Uterus (tissue), 3 donors: ENCODE measurements at regions not wholly inside any gene's neighbourhood (a gene's known extent, or its start where the extent isn't known, plus 50 kb on each side); places are given as distances from the start of the nearest gene placed in this dataset.
"Not testable (repeated sequence)": the region's sequence is repeated elsewhere in the genome, so short reads cannot be mapped to it uniquely, and the experiment has no call there.

Source experiments
- DNase-seq, 2 donors: peaks; one replicate each; pipeline ENCODE4 v3.0.0-alpha.2; 2019 to 2020
- H3K27ac ChIP-seq, 2 donors: fragments of 200-600 bp; sonication (generic); 1 replicate in 1 of 2; 2 replicates in 1 of 2; pipeline ENCODE4 v1.5.1; 2016 to 2018
- H3K27me3 ChIP-seq, 2 donors: fragments of 200-600 bp; sonication (generic); one replicate each; pipeline ENCODE4 v1.5.1; 2018 to 2019; ENCODE audit warnings: control low read depth in 1 of 2
- H3K36me3 ChIP-seq, 2 donors: fragments of 200-600 bp; sonication (generic); one replicate each; pipeline ENCODE4 v1.5.1; 2019; ENCODE audit warnings: control low read depth in 1 of 2
- H3K4me1 ChIP-seq, 2 donors: fragments of 200-600 bp; sonication (generic); one replicate each; pipeline ENCODE4 v1.5.1; 2018 to 2019; ENCODE audit warnings: control low read depth in 1 of 2
- H3K4me3 ChIP-seq, 2 donors: fragments of 200-600 bp; sonication (generic); 1 replicate in 1 of 2; 2 replicates in 1 of 2; pipeline ENCODE4 v1.5.1; 2018 to 2019; ENCODE audit warnings: mild to moderate bottlenecking in 1 of 2
- H3K9me3 ChIP-seq, 2 donors: fragments of 200-600 bp; sonication (generic); one replicate each; pipeline ENCODE4 v1.5.1; 2019; ENCODE audit warnings: control low read depth in 1 of 2
- POLR2A ChIP-seq, 2 donors: fragments of 450-650 bp; IDR thresholded peaks; one replicate each; pipeline ENCODE4 v1.6.1; 2016; ENCODE audit warnings: antibody characterized with exemption in 2 of 2, mild to moderate bottlenecking in 1 of 2, moderate library complexity in 1 of 2
- intact Hi-C: fragments of 100-400 bp; cut with DNase I; formaldehyde crosslinking; loops from one replicate; pipeline ENCODE4 v1.15.1; 2023; ENCODE audit warnings: low total_unique reads
- TF ChIP-seq, protein P1 (sequence below), 4 experiments: fragments of 200-600 bp in 2 of 4; fragments of 450-650 bp in 2 of 4; sonication (generic) in 2 of 4; IDR thresholded peaks; one replicate each; pipeline ENCODE4 v1.5.1; 2016 to 2019; ENCODE audit warnings: antibody characterized with exemption in 4 of 4, mild to moderate bottlenecking in 2 of 4, moderate library complexity in 1 of 4
- donor health status: DM: yes; HTN: yes; CAD: no.

DNA sequence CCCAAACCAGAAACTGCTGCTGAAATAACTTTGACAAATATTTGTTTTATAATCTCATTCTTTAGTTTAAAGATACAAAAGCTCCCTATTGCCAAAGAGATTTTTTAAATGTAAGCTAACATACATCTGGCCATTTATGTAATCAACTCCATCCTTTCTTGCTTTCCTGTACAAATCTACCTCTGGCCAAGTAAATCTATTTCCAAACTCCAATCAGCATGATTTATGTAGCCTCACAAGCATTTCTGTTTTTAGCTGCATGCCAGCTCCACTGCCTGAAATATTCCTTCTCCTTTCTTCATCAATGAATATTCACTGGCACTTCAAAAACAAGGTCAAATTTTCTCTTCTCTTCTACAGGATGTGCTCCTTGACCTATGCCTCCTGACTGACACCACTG is 80.0 kb downstream of the SHOX2 start:
- no peaks in the 10 kb centered on the region for H3K4me1 ChIP-seq
- no peaks in the 10 kb centered on the region for H3K27me3 ChIP-seq
- no peak overlapping the region for H3K4me3 ChIP-seq
- H3K36me3 ChIP-seq = no peaks in the 10 kb centered on the region
- no peak for TF ChIP-seq POLR2A (IDR thresholded peaks at IDR 0.05)
- TF ChIP-seq, protein P1, sequence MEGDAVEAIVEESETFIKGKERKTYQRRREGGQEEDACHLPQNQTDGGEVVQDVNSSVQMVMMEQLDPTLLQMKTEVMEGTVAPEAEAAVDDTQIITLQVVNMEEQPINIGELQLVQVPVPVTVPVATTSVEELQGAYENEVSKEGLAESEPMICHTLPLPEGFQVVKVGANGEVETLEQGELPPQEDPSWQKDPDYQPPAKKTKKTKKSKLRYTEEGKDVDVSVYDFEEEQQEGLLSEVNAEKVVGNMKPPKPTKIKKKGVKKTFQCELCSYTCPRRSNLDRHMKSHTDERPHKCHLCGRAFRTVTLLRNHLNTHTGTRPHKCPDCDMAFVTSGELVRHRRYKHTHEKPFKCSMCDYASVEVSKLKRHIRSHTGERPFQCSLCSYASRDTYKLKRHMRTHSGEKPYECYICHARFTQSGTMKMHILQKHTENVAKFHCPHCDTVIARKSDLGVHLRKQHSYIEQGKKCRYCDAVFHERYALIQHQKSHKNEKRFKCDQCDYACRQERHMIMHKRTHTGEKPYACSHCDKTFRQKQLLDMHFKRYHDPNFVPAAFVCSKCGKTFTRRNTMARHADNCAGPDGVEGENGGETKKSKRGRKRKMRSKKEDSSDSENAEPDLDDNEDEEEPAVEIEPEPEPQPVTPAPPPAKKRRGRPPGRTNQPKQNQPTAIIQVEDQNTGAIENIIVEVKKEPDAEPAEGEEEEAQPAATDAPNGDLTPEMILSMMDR (IDR thresholded peaks at IDR 0.05) = no peak
- intact Hi-C loops = no loop called here
- no peaks in the 10 kb centered on the region for H3K9me3 ChIP-seq
- no peak for DNase-seq
- no peak overlapping the region for H3K27ac ChIP-seq

DNA sequence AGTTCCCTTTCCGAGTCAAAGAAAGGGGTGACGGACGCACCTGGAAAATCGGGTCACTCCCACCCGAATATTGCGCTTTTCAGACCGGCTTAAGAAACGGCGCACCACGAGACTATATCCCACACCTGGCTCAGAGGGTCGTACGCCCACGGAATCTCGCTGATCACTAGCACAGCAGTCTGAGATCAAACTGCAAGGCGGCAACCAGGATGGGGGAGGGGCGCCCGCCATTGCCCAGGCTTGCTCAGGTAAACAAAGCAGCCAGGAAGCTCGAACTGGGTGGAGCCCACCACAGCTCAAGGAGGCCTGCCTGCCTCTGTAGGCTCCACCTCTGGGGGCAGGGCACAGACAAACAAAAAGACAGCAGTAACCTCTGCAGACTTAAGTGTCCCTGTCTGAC is 86.3 kb downstream of the SHOX2 start:
- H3K4me3 ChIP-seq, H3K27ac ChIP-seq, intact Hi-C loops, DNase-seq, H3K4me1 ChIP-seq, H3K9me3 ChIP-seq, H3K36me3 ChIP-seq, H3K27me3 ChIP-seq: not testable (repeated sequence)

DNA sequence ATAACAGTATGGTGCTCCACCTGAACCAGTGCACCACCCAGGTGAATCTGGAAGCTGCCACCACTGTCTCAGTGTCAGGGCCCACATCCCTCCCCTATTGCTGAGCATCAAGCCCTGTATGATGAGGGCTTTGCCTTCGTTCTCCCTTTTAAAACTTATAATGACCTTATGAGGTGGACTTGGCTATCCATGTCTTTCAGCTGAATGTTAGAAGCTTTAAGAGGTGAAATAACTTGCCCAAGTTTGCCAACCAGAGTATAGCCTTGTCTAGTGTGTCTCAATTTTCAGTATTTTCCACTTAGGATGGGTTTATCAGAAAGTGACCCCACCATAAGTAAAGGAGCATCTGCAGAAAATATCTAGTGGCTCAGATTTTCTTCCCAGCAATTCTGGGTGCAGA is 87.8 kb downstream of the SHOX2 start:
- TF ChIP-seq, protein P1 (IDR thresholded peaks at IDR 0.05) = no peak
- no peak for TF ChIP-seq POLR2A (IDR thresholded peaks at IDR 0.05)
- H3K27me3 ChIP-seq = no peaks in the 10 kb centered on the region
- no peak for DNase-seq
- no peaks in the 10 kb centered on the region for H3K9me3 ChIP-seq
- H3K4me3 ChIP-seq = no peak overlapping the region
- intact Hi-C loops = no loop called here
- H3K27ac ChIP-seq = no peak overlapping the region
- no peaks in the 10 kb centered on the region for H3K4me1 ChIP-seq
- no peaks in the 10 kb centered on the region for H3K36me3 ChIP-seq

DNA sequence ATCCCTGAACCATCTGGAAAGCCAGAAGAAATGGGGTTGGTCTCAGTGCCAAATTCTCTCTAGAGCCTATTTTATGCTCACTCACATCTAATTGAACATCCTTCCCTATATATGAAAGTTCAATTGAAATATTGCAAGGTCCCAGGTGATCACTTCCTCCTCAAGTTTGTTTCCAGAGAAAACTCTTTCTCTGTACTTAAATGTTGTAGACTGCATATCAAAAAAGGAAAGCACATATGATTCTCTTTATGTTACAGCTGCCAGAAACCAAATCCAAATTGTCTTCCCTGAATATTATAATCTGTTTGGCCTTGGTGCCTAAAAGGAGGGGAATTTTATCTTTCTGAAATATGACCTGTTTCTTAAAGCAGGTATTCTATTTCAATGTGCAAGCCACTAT is 93.3 kb downstream of the SHOX2 start:
- no peak overlapping the region for H3K4me3 ChIP-seq
- H3K36me3 ChIP-seq = no peaks in the 10 kb centered on the region
- H3K27ac ChIP-seq = no peak overlapping the region
- intact Hi-C loops = no loop called here
- no peaks in the 10 kb centered on the region for H3K4me1 ChIP-seq
- no peak for DNase-seq
- TF ChIP-seq, protein P1 (IDR thresholded peaks at IDR 0.05) = no peak
- TF ChIP-seq POLR2A (IDR thresholded peaks at IDR 0.05) = no peak
- H3K9me3 ChIP-seq = peaks cover 0 to 2% of the 10 kb centered on the region in 2 donors
- H3K27me3 ChIP-seq = no peaks in the 10 kb centered on the region

DNA sequence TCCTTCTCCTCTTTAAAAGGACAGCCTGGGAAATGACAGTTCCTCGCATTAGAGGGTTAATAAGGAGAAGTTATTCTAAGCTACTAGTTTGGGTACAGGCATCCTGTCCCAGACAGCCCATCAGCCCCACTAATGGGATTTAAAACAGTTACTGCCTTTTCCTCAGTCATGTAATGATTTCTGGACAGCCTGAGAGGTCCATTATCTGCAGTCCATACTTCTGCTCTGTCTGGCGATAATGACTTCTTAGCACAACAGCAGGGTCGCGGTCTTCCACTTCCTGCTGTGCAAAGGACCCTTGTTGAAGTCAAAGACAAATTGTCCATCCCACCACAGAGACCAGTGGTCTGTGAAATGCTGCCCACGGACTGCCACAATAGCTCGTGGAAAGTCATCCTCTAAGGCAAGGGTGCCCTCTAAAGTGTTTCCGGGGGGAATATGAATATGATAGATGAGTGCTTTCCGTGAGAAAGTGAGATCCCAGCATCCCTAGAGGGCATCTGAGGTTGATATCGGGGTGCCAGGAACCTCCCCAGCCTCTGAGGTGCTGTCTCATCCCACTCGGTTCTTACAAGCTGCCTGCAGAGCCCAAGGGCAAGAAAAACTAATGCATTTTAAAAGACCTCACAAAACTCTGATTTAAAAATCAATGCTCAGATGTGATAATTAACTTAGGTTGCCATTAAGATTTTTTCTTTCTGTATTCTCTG is 100.7 kb downstream of the SHOX2 start:
- no peak overlapping the region for H3K27ac ChIP-seq
- H3K27me3 ChIP-seq = no peaks in the 10 kb centered on the region
- no peak overlapping the region for H3K4me3 ChIP-seq
- TF ChIP-seq, protein P1 (IDR thresholded peaks at IDR 0.05) = no peak
- TF ChIP-seq POLR2A (IDR thresholded peaks at IDR 0.05) = no peak
- no peaks in the 10 kb centered on the region for H3K4me1 ChIP-seq
- no peaks in the 10 kb centered on the region for H3K36me3 ChIP-seq
- no peak for DNase-seq
- intact Hi-C loops = no loop called here
- H3K9me3 ChIP-seq = peaks cover 0 to 2% of the 10 kb centered on the region in 2 donors

DNA sequence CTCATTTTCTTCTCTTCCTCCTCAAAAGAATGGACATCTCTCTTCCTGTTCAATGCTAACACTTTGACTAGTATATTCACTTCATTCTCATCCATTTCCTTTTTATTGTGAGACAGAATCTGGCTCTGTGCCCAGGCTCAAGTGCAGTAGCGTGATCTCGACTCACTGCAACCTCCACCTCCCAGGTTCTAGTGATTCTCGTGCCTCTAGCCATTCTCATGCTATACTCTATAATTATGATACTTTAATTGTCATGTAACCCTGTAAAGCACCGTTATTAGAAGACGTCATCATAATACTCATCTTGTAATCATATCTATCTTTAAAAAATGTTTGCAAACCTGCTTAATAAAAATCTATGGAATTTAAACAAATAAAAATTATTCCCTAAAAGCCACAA is 107.0 kb downstream of the SHOX2 start:
- H3K4me3 ChIP-seq = no peak overlapping the region
- no peaks in the 10 kb centered on the region for H3K4me1 ChIP-seq
- no peaks in the 10 kb centered on the region for H3K27me3 ChIP-seq
- no peak for TF ChIP-seq POLR2A (IDR thresholded peaks at IDR 0.05)
- TF ChIP-seq, protein P1 (IDR thresholded peaks at IDR 0.05) = no peak
- H3K9me3 ChIP-seq = no peaks in the 10 kb centered on the region
- DNase-seq = no peak
- no peaks in the 10 kb centered on the region for H3K36me3 ChIP-seq
- H3K27ac ChIP-seq = no peak overlapping the region
- intact Hi-C loops = no loop called here
